GF-D8 (cell line): ENCODE measurements at regions not wholly inside any gene's neighbourhood (a gene's known extent, or its start where the extent isn't known, plus 50 kb on each side); places are given as distances from the start of the nearest gene placed in this dataset.

ENCODE experiments used
- DNase-seq: peaks from one replicate; lab custom pipeline; 2025; lab: John Stamatoyannopoulos, UW

- no peak for DNase-seq
Observed at GRCh38 chr16:74031551-74031950, 265.1 kb upstream of the PSMD7 start.

GRCh38 chr16:74030000-74030706 is 266.5 kb upstream of the PSMD7 start:
- DNase-seq: no peak

- DNase-seq: no peak
Observed at GRCh38 chr16:74029115-74029792, 267.4 kb upstream of the PSMD7 start.

GRCh38 chr16:74026373-74027281 is 270.0 kb upstream of the PSMD7 start:
- no peak for DNase-seq

GRCh38 chr16:74024953-74025352 is 271.7 kb upstream of the PSMD7 start:
- DNase-seq: no peak

GRCh38 chr16:74020095-74020670 is 276.4 kb upstream of the PSMD7 start:
- no peak for DNase-seq

- DNase-seq: no peak
Observed at GRCh38 chr16:74019612-74020011, 277.0 kb upstream of the PSMD7 start.

GRCh38 chr16:74015953-74016352 is 280.7 kb upstream of the PSMD7 start:
- DNase-seq: no peak

GRCh38 chr16:73998707-73999106 is 297.9 kb upstream of the PSMD7 start:
- no peak for DNase-seq

- no peak for DNase-seq
Observed at GRCh38 chr16:73997971-73998370, 298.6 kb upstream of the PSMD7 start.

GRCh38 chr16:73997340-73997711 is 299.3 kb upstream of the PSMD7 start:
- no peak for DNase-seq

- no peak for DNase-seq
Observed at GRCh38 chr16:73996624-73997339, 299.8 kb upstream of the PSMD7 start.

- DNase-seq: no peak
Observed at GRCh38 chr16:73993878-73994277, 302.7 kb upstream of the PSMD7 start.

- DNase-seq: no peak
Observed at GRCh38 chr16:73978407-73978784, 318.2 kb upstream of the PSMD7 start.

- DNase-seq: no peak
Observed at GRCh38 chr16:73976644-73977043, 320.0 kb upstream of the PSMD7 start.

- no peak for DNase-seq
Observed at GRCh38 chr16:73973174-73973573, 323.4 kb upstream of the PSMD7 start.

- DNase-seq: no peak
Observed at GRCh38 chr16:73966851-73967250, 329.8 kb upstream of the PSMD7 start.

- no peak for DNase-seq
Observed at GRCh38 chr16:73965591-73965990, 331.0 kb upstream of the PSMD7 start.

GRCh38 chr16:73956587-73957494 is 339.8 kb upstream of the PSMD7 start:
- peak; percentile 9 for DNase-seq

GRCh38 chr16:73955702-73956101 is 340.9 kb upstream of the PSMD7 start:
- no peak for DNase-seq

- DNase-seq: no peak
Observed at GRCh38 chr16:73955255-73955654, 341.4 kb upstream of the PSMD7 start.
